ENCODE measurements at regions not wholly inside any gene's neighbourhood (a gene's known extent, or its start where the extent isn't known, plus 50 kb on each side); places are given as distances from the start of the nearest gene placed in this dataset.

DNA sequence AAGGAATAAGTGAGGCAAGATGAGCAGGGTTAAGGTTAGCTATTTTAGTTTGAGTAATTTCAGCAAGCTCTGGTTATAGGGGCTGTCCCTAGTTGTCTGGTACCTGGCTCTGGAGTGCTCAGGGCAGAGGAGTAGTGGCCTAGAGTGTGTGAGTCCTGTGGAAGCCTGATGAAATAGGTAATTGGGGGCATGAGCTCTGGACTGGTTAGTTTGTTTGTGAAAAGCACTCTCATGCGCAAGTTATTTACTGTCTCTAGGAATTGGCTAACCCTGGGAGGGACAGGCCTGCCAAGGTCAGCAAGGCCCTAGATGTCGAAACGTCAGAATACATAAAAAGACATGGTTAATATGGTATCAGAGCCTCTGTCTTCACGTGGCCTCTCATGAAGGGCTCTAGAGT, 900.1 kb downstream of the PCDH17 start:
- TF ChIP-seq, protein P1, sequence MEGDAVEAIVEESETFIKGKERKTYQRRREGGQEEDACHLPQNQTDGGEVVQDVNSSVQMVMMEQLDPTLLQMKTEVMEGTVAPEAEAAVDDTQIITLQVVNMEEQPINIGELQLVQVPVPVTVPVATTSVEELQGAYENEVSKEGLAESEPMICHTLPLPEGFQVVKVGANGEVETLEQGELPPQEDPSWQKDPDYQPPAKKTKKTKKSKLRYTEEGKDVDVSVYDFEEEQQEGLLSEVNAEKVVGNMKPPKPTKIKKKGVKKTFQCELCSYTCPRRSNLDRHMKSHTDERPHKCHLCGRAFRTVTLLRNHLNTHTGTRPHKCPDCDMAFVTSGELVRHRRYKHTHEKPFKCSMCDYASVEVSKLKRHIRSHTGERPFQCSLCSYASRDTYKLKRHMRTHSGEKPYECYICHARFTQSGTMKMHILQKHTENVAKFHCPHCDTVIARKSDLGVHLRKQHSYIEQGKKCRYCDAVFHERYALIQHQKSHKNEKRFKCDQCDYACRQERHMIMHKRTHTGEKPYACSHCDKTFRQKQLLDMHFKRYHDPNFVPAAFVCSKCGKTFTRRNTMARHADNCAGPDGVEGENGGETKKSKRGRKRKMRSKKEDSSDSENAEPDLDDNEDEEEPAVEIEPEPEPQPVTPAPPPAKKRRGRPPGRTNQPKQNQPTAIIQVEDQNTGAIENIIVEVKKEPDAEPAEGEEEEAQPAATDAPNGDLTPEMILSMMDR (IDR thresholded peaks at IDR 0.05) = no peak
- no peak for TF ChIP-seq KAT7 (CRISPR knock-in tag; IDR thresholded peaks at IDR 0.05; ENCODE audit: borderline replicate concordance)
- TF ChIP-seq, protein P2, sequence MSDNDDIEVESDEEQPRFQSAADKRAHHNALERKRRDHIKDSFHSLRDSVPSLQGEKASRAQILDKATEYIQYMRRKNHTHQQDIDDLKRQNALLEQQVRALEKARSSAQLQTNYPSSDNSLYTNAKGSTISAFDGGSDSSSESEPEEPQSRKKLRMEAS (CRISPR knock-in tag; IDR thresholded peaks at IDR 0.05) = no peak
- TF ChIP-seq ZNF138 (CRISPR knock-in tag; conservative IDR thresholded peaks at IDR 0.05) = no peak
- TF ChIP-seq, protein P3, sequence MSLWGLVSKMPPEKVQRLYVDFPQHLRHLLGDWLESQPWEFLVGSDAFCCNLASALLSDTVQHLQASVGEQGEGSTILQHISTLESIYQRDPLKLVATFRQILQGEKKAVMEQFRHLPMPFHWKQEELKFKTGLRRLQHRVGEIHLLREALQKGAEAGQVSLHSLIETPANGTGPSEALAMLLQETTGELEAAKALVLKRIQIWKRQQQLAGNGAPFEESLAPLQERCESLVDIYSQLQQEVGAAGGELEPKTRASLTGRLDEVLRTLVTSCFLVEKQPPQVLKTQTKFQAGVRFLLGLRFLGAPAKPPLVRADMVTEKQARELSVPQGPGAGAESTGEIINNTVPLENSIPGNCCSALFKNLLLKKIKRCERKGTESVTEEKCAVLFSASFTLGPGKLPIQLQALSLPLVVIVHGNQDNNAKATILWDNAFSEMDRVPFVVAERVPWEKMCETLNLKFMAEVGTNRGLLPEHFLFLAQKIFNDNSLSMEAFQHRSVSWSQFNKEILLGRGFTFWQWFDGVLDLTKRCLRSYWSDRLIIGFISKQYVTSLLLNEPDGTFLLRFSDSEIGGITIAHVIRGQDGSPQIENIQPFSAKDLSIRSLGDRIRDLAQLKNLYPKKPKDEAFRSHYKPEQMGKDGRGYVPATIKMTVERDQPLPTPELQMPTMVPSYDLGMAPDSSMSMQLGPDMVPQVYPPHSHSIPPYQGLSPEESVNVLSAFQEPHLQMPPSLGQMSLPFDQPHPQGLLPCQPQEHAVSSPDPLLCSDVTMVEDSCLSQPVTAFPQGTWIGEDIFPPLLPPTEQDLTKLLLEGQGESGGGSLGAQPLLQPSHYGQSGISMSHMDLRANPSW (CRISPR knock-in tag; conservative IDR thresholded peaks at IDR 0.05; ENCODE audit: low read depth) = no peak
- TF ChIP-seq, protein P4, sequence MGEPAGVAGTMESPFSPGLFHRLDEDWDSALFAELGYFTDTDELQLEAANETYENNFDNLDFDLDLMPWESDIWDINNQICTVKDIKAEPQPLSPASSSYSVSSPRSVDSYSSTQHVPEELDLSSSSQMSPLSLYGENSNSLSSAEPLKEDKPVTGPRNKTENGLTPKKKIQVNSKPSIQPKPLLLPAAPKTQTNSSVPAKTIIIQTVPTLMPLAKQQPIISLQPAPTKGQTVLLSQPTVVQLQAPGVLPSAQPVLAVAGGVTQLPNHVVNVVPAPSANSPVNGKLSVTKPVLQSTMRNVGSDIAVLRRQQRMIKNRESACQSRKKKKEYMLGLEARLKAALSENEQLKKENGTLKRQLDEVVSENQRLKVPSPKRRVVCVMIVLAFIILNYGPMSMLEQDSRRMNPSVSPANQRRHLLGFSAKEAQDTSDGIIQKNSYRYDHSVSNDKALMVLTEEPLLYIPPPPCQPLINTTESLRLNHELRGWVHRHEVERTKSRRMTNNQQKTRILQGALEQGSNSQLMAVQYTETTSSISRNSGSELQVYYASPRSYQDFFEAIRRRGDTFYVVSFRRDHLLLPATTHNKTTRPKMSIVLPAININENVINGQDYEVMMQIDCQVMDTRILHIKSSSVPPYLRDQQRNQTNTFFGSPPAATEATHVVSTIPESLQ (CRISPR knock-in tag; IDR thresholded peaks at IDR 0.05) = no peak
- TF ChIP-seq, protein P5, sequence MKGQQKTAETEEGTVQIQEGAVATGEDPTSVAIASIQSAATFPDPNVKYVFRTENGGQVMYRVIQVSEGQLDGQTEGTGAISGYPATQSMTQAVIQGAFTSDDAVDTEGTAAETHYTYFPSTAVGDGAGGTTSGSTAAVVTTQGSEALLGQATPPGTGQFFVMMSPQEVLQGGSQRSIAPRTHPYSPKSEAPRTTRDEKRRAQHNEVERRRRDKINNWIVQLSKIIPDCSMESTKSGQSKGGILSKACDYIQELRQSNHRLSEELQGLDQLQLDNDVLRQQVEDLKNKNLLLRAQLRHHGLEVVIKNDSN (CRISPR knock-in tag; IDR thresholded peaks at IDR 0.05) = no peak
- TF ChIP-seq, protein P6, sequence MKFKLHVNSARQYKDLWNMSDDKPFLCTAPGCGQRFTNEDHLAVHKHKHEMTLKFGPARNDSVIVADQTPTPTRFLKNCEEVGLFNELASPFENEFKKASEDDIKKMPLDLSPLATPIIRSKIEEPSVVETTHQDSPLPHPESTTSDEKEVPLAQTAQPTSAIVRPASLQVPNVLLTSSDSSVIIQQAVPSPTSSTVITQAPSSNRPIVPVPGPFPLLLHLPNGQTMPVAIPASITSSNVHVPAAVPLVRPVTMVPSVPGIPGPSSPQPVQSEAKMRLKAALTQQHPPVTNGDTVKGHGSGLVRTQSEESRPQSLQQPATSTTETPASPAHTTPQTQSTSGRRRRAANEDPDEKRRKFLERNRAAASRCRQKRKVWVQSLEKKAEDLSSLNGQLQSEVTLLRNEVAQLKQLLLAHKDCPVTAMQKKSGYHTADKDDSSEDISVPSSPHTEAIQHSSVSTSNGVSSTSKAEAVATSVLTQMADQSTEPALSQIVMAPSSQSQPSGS (CRISPR knock-in tag; IDR thresholded peaks at IDR 0.05; ENCODE audit: borderline replicate concordance, low read depth) = no peak
- TF ChIP-seq, protein P7, sequence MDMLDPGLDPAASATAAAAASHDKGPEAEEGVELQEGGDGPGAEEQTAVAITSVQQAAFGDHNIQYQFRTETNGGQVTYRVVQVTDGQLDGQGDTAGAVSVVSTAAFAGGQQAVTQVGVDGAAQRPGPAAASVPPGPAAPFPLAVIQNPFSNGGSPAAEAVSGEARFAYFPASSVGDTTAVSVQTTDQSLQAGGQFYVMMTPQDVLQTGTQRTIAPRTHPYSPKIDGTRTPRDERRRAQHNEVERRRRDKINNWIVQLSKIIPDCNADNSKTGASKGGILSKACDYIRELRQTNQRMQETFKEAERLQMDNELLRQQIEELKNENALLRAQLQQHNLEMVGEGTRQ (CRISPR knock-in tag; IDR thresholded peaks at IDR 0.05) = no peak
- no peak for TF ChIP-seq FOXJ3 (CRISPR knock-in tag; IDR thresholded peaks at IDR 0.05; ENCODE audit: borderline replicate concordance)
- no peak for TF ChIP-seq ZNF423 (CRISPR knock-in tag; IDR thresholded peaks at IDR 0.05)
- TF ChIP-seq CREB1 (CRISPR knock-in tag; IDR thresholded peaks at IDR 0.05) = no peak
- TF ChIP-seq NFE2L1 (CRISPR knock-in tag; IDR thresholded peaks at IDR 0.05) = no peak
- no peak for TF ChIP-seq JUN (CRISPR knock-in tag; IDR thresholded peaks at IDR 0.05)

Measured in WTC11 (cell line).